ENCODE measurements at regions not wholly inside any gene's neighbourhood (a gene's known extent, or its start where the extent isn't known, plus 50 kb on each side); places are given as distances from the start of the nearest gene placed in this dataset.

- Histone ChIP-seq H3K4me2 (ENCODE audit: insufficient read depth, insufficient read length, low read length) (no peak overlapping the region), H3K27me3 (ENCODE audit: insufficient read depth, low read length) (no peaks in the 10 kb centered on the region), H2AFZ (ENCODE audit: low read length) (no peak overlapping the region), H3K79me1 (ENCODE audit: insufficient read depth, low read depth, low read length, poor library complexity, severe bottlenecking) (no peaks in the 10 kb centered on the region), H3K27ac (ENCODE audit: insufficient read length, low read depth, low read length) (no peak overlapping the region), H2BK5ac (ENCODE audit: insufficient read length, low read length) (no peak overlapping the region), H3K18ac (ENCODE audit: insufficient read length, low read depth, low read length) (no peak overlapping the region), H3K9me3 (ENCODE audit: control insufficient read depth, low read depth, low read length) (no peaks in the 10 kb centered on the region), H4K8ac (replicated peaks; ENCODE audit: insufficient read length, low read depth, low read length) (no peak overlapping the region), H3K23ac (ENCODE audit: insufficient read length, low read depth, low read length) (no peak overlapping the region), H2AK5ac (ENCODE audit: insufficient read length, low read length) (no peak overlapping the region), H3K4ac (ENCODE audit: low read depth, low read length) (no peak overlapping the region), H2BK15ac (ENCODE audit: low read depth, low read length) (no peak overlapping the region), H2BK20ac (ENCODE audit: low read depth, low read length, poor library complexity, severe bottlenecking) (no peak overlapping the region), H2BK12ac (ENCODE audit: insufficient read length, low read depth, low read length) (no peak overlapping the region), H4K91ac (ENCODE audit: insufficient read length, low read depth, low read length) (no peak overlapping the region), H2BK120ac (ENCODE audit: low read depth, low read length, poor library complexity, severe bottlenecking) (no peak overlapping the region), H4K5ac (ENCODE audit: insufficient read length, low read depth, low read length) (no peak overlapping the region), H3K56ac (ENCODE audit: insufficient read length, low read depth, low read length) (no peak overlapping the region), H3K23me2 (ENCODE audit: insufficient read length, low read depth, low read length, poor library complexity, severe bottlenecking) (no peaks in the 10 kb centered on the region), H3K14ac (ENCODE audit: insufficient read depth, low read length) (no peak overlapping the region), H3K9ac (ENCODE audit: extremely low read depth, insufficient read length, low read length) (no peak overlapping the region), H3T11ph (ENCODE audit: low read length) (no peak overlapping the region), H3K79me2 (ENCODE audit: insufficient read depth, low read length) (no peaks in the 10 kb centered on the region), H3K4me1 (ENCODE audit: insufficient read depth, low read length) (no peaks in the 10 kb centered on the region), H4K20me1 (ENCODE audit: control insufficient read depth, insufficient read depth, insufficient read length) (no peaks in the 10 kb centered on the region)
- Mint-ChIP-seq H3K36me3 (ENCODE audit: insufficient read depth in 1 of 3, low read depth in 3 of 3) (no peaks in the 10 kb centered on the region; a peak in 1 of 7 replicates), H3K27me3 (ENCODE audit: low read depth) (no peaks in the 10 kb centered on the region), H3K9me3 (peaks cover 0 to 3% of the 10 kb centered on the region in 2 experiments; a peak in 1 of 5 replicates), H3K27ac (no peak overlapping the region), H3K4me3 (no peak overlapping the region), H3K4me1 (no peaks in the 10 kb centered on the region)
- no CpG with 5 or more reads among the region's 3 CpGs for WGBS (ENCODE audit: extremely low coverage, insufficient read length, low lambda C conversion rate)
- no peak for DNase-seq
- TF ChIP-seq, protein P1, sequence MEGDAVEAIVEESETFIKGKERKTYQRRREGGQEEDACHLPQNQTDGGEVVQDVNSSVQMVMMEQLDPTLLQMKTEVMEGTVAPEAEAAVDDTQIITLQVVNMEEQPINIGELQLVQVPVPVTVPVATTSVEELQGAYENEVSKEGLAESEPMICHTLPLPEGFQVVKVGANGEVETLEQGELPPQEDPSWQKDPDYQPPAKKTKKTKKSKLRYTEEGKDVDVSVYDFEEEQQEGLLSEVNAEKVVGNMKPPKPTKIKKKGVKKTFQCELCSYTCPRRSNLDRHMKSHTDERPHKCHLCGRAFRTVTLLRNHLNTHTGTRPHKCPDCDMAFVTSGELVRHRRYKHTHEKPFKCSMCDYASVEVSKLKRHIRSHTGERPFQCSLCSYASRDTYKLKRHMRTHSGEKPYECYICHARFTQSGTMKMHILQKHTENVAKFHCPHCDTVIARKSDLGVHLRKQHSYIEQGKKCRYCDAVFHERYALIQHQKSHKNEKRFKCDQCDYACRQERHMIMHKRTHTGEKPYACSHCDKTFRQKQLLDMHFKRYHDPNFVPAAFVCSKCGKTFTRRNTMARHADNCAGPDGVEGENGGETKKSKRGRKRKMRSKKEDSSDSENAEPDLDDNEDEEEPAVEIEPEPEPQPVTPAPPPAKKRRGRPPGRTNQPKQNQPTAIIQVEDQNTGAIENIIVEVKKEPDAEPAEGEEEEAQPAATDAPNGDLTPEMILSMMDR (conservative IDR thresholded peaks at IDR 0.05): no peak
These were observed 752.8 kb upstream of the ADAMTS16 start for GRCh38 chr5:4387290-4387689.

Data from H9 (cell line).